Tibial artery (tissue), 4 donors: ENCODE measurements at regions not wholly inside any gene's neighbourhood (a gene's known extent, or its start where the extent isn't known, plus 50 kb on each side); places are given as distances from the start of the nearest gene placed in this dataset.
A peak's percentile ranks its signal among the peaks of the same experiment; 100 is the strongest.

ENCODE experiments used
- DNase-seq, 2 donors: peaks; one replicate each; pipeline ENCODE4 v3.0.0-alpha.2; 2019
- H3K27ac ChIP-seq, 2 donors: fragments of 200-600 bp; sonication (generic) in 1 of 2; 1 replicate in 1 of 2; 2 replicates in 1 of 2; pipeline ENCODE4 v1.5.1; 2018 to 2019; ENCODE audit warnings: mild to moderate bottlenecking in 1 of 2
- H3K27me3 ChIP-seq, 2 donors: fragments of 200-600 bp; sonication (generic) in 1 of 2; one replicate each; pipeline versions ENCODE4 v1.5.1 to v1.6.0; 2016 to 2019
- H3K36me3 ChIP-seq, 3 donors: fragments of 200-600 bp; sonication (generic) in 2 of 3; one replicate each; pipeline ENCODE4 v1.5.1; 2016 to 2019; ENCODE audit warnings: mild to moderate bottlenecking in 2 of 3
- H3K4me1 ChIP-seq, 4 donors: fragments of 200-600 bp; sonication (generic) in 2 of 4; 1 replicate in 3 of 4; 2 replicates in 1 of 4; pipeline ENCODE4 v1.5.1; 2016 to 2019
- H3K4me3 ChIP-seq, 2 donors: fragments of 200-600 bp; sonication (generic) in 1 of 2; 1 replicate in 1 of 2; 2 replicates in 1 of 2; pipeline ENCODE4 v1.5.1; 2018 to 2019; ENCODE audit warnings: mild to moderate bottlenecking in 2 of 2
- H3K9me3 ChIP-seq, 3 donors: fragments of 200-600 bp; sonication (generic) in 1 of 3; one replicate each; pipeline ENCODE4 v1.5.1; 2016 to 2019
- CTCF ChIP-seq, 2 experiments: fragments of 200-600 bp in 1 of 2; fragments of 450-650 bp in 1 of 2; IDR thresholded peaks; one replicate each; pipeline ENCODE4 v1.5.1; 2017 to 2019; ENCODE audit warnings: antibody characterized with exemption in 2 of 2, mild to moderate bottlenecking in 1 of 2, moderate library complexity in 1 of 2
- intact Hi-C: fragments of 100-400 bp; cut with DNase I; formaldehyde crosslinking; loops from one replicate; pipeline ENCODE4 v1.15.0; 2023; ENCODE audit warnings: low total_unique reads

GRCh38 chr11:29331451-29332010, 685.3 kb downstream of the KCNA4 start:
- no peak for DNase-seq
- Histone ChIP-seq H3K27ac (no peak overlapping the region), H3K4me3 (no peak overlapping the region), H3K27me3 (no peaks in the 10 kb centered on the region), H3K9me3 (no peaks in the 10 kb centered on the region), H3K36me3 (no peaks in the 10 kb centered on the region), H3K4me1 (no peaks in the 10 kb centered on the region)
- intact Hi-C loops: loop anchor here (10.0 kb wide), 1 partner anchor 1637 kb away; no protein-coding TSS in a partner anchor
- TF ChIP-seq CTCF (IDR thresholded peaks at IDR 0.05): no peak

- Histone ChIP-seq H3K4me3 (no peak overlapping the region), H3K27me3 (no peaks in the 10 kb centered on the region), H3K36me3 (no peaks in the 10 kb centered on the region), H3K9me3 (no peaks in the 10 kb centered on the region), H3K4me1 (peaks cover 0 to 8% (median 0%) of the 10 kb centered on the region in 4 donors), H3K27ac (no peak overlapping the region)
- intact Hi-C loops: no loop called here
- DNase-seq: no peak
- TF ChIP-seq CTCF (IDR thresholded peaks at IDR 0.05): peak; percentile 27 to 40
Measured at GRCh38 chr11:29328961-29329441, 687.8 kb downstream of the KCNA4 start.

- H3K9me3 ChIP-seq: no peaks in the 10 kb centered on the region
- H3K27me3 ChIP-seq: no peaks in the 10 kb centered on the region
- no peak overlapping the region for H3K4me3 ChIP-seq
- intact Hi-C loops: no loop called here
- H3K4me1 ChIP-seq: peaks cover 0 to 10% (median 0%) of the 10 kb centered on the region in 4 donors
- no peak for TF ChIP-seq CTCF (IDR thresholded peaks at IDR 0.05)
- no peak for DNase-seq
- no peak overlapping the region for H3K27ac ChIP-seq
- H3K36me3 ChIP-seq: no peaks in the 10 kb centered on the region
Measured at GRCh38 chr11:29327891-29328290, 688.9 kb downstream of the KCNA4 start.

- H3K27me3 ChIP-seq: no peaks in the 10 kb centered on the region
- no peaks in the 10 kb centered on the region for H3K9me3 ChIP-seq
- H3K4me3 ChIP-seq: no peak overlapping the region
- intact Hi-C loops: no loop called here
- H3K36me3 ChIP-seq: no peaks in the 10 kb centered on the region
- no peak overlapping the region for H3K27ac ChIP-seq
- H3K4me1 ChIP-seq: peaks cover 0 to 10% (median 0%) of the 10 kb centered on the region in 4 donors
- no peak for TF ChIP-seq CTCF (IDR thresholded peaks at IDR 0.05)
- no peak for DNase-seq
Measured at GRCh38 chr11:29326757-29327156, 690.1 kb downstream of the KCNA4 start.

- intact Hi-C loops: no loop called here
Measured at GRCh38 chr11:29324328-29324727, 692.5 kb downstream of the KCNA4 start.

More at GRCh38 chr11:29324328-29324727, 692.5 kb downstream of the KCNA4 start:
- Histone ChIP-seq H3K4me3 (no peak overlapping the region), H3K36me3 (no peaks in the 10 kb centered on the region), H3K4me1 (peaks cover 0 to 10% (median 0%) of the 10 kb centered on the region in 4 donors), H3K27me3 (no peaks in the 10 kb centered on the region), H3K27ac (no peak overlapping the region), H3K9me3 (no peaks in the 10 kb centered on the region)
- TF ChIP-seq CTCF (IDR thresholded peaks at IDR 0.05): no peak
- no peak for DNase-seq
